ENCODE measurements at regions not wholly inside any gene's neighbourhood (a gene's known extent, or its start where the extent isn't known, plus 50 kb on each side); places are given as distances from the start of the nearest gene placed in this dataset.

DNA sequence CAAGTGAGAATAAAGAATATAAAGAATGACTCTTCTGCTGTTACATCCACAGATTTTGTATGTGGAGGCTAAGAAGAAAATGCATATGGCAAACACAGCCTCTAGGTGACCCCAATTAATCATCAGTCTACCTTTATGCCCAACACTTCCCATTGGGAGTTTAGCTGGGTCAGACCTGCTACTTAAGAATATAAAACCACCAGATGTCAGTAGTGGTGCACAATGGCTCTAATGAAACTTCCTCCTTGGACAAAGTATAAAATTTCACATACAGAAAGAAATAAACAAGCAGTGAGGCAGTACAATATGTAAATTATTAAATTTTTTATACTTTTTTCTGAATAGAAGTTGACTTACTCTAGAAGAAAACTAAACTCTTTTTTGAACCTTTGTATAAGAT, 539.9 kb downstream of the BRINP1 start:
- DNase-seq: no peak

DNA sequence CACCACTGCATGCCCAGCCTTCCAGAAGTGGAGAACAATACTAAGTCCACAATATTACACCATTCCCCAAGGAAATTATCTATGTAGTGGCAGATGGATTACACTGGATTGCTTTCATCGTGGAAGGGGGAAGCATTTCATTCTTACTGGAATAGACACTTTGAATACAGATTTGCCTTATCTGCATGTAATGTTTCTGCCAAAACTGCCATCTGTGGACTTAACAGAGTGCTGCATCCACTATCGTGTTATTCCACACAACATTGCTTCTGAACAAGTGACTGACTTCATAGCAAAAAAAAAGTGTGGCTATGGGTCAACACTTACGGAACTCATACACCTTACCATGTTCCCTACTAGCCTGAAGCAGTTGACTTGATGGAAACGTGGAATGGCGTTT, 536.9 kb downstream of the BRINP1 start:
- no peak for DNase-seq

DNA sequence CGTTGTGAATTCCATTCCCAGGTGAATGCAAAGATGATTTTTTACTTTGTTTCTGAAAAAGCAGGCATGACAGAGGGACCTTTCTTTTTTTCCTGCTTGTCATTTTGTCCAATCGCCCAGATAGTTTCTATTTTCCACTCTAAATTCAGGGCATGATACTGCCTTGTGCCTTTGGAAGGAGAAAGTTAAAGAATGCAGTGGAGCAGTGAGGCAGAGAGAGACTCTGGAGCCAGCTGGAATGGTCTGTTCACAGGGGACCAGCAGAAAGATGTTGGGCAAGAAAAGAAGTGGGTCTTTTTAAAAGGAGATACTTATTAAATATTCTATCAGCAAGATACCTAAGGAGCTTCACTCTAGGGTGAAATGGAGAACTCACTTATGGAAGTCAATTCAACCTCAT, 532.3 kb downstream of the BRINP1 start:
- no peak for DNase-seq

DNA sequence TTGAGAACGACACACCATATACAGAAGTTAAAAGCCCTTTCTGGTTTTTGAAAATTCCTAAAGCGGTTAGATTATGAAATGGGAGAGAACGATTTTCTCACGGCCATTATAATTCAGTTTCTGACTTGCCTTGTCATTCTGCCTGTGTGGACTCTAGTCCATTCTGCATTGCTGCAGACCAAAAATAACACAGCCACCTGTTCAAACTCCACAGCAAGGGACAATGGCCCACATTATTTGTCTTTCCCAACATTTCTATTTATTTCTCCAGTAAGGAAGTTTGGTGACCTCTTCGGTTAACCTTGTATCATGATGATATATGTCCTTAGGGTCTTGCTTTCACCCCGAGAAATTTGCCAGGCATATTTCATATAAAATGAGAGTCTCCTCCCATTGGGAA, 497.7 kb downstream of the BRINP1 start:
- DNase-seq: no peak

DNA sequence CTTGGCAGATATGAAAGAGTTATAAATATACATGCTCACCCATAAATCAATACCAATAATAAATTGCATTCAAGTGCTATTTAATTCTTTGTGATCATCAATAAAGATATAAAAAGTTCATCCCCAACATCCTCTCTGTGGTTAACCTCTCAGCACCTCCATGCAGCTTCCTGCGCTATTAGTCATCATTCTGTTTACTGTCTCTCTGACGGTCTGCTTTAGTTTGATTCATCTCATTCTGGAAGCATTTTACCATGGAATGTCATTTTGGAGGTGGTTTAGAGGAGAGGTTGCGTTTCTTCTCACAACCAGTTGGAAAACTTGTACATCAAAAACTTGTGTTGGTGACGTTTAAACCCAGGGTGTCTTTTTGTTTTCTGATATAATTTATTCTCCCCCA, 486.6 kb downstream of the BRINP1 start:
- no peak for DNase-seq

DNA sequence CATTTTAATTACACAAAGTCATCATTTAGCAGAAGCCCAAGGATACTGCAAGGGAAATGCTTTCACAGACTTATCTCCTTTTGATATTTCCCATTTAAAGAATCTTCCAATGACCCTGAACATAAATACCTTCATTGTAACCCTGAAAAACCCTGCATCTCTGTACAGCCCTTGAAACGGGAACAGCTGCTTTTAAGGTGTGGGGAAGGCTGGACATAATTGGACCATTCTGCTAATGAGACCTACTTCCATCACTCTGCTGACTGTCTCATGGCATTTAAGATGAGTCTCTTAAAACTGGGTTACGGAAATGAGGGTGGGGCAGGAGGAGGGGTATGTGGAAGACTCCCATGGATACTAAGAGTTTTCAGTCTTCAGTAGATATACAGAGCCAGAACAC, 485.8 kb downstream of the BRINP1 start:
- no peak for DNase-seq

DNA sequence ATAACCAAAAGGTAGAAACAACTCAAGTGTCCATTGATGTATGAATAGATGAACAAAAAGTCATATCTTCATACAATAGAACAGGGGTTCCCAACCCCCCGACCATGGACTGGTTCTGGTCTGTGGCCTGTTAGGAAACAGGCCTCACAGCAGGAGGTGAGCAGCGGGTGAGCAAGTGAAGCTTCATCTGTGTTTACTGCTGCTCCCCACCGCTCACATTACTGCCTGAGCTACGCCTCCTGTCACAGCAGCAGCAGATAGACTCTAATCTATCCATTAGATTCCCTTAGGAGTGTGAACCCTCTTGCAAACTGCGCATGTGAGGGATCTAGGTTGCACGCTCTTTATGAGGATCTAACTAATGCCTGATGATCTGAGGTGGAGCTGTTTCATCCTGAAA, 478.0 kb downstream of the BRINP1 start:
- no peak for DNase-seq

DNA sequence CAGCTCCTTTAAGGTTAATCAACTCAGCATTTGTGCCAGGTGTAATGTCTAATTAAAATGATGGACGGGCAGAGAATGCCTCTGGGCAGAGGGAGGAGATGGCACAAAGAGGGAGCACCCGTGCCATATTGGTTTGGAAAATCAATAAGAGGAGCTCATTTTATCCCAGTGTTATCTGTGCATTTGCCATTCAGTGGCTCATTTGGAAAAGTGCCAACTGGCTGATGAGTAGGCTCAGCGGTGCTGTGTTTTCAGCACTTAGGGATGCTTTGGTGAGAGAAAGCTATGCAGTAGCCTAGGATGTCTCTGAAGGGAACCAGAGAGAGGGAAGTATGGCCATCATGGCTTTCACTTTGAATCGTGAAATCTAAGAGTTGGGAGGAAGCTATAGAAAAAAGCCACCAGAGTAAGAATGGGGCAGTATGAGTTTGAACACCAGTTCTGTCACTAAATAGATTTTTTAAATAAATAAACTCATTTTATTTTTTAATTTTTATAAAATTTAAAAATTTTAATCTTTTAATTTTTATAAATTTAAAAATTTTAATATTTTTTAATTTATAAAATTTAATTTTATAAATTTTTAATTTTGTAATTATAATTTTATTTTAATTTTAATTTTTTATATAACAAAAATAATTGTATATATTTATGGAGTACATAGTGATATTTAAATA, 472.8 kb downstream of the BRINP1 start:
- DNase-seq: peak; percentile 7

DNA sequence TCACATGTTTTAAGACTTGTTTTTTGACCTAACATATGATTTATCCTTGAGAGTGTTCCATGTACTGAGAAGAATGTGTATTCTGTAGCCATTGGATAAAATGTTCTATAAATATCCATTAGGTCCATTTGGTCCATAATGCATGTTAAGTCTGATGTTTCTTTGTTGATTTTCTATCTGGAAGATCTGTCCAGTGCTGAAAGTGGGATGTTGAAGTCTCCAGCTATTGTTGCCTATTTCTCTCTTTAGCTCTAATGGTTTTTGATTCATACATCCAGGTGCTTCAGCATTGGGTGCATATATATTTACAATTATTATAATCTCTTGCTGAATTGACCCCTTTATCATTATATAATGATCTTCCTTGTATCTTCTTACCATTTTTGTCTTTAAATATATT, 451.1 kb downstream of the BRINP1 start:
- DNase-seq: no peak

DNA sequence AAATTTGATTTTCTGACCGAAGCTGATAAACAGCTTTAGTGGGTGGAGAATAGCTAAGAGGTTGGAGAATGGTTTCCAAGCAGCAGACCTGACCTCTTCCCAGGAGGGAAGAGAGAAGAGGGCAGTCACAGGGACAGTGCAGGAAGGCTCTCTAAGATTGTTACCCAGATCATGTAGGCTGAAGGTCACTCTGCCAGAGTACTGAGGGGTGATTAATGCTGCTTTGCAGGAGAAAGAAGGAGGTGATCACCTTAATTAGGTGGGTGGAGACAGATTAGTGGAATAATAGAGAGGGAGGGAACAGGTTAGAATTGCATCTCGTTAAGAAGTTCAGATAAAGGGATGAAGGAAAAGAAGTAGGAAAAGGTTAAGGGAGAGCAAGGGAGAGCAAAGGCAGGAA, 440.5 kb downstream of the BRINP1 start:
- DNase-seq: no peak

DNA sequence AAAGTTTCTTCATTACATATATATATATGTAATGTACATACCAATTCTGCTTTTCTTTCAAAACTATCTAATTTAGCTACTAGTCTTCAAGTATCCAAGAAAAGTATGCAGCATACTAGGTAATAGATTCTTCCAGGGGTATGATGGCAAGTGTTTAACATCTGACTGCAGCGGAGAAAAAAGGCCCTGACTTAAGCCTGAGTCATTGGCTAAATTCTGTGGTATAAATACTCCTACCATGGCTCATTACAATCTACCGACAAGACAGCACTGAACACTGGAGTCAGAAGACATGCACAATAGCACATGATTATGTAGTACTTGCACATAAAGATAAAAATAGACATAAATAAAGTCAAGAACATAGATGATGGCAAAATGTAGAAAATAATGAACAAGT, 439.9 kb downstream of the BRINP1 start:
- no peak for DNase-seq

DNA sequence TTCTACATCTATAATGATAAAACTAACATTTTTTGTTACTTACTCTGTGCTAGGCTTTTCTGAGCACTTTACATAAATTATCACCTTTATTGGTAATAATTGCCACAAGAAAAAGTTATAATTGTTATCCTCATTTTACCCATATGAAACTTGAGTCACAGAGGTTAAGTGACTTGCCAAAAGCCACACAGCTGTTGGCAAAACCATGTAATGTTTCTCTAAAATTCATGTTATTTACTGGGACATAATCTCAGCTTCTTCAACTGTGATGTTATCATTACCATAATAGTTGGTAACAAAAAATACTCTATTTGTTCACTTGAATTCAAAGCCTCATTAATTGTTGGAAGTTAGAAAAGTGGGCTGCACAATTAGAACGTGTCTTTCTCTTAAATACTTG, 437.3 kb downstream of the BRINP1 start:
- no peak for DNase-seq

DNA sequence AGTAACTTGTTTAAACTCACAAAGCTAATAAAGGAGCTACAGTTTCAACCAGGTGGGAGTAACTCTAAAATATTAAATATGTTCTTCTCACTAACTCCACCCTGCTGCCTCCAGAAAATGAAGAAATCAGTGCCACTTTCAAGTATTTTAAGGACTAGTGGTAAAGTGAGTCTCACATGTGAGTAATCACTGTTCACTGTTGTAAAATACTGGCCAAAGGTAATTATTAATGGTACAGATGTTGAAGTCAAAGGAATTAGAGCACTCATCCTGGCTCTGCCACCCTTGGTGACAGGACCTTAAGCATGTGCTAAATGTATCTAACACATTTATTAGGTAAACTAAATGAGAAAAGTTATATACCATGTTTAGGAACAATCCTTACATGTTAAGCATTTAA, 430.7 kb downstream of the BRINP1 start:
- no peak for DNase-seq

DNA sequence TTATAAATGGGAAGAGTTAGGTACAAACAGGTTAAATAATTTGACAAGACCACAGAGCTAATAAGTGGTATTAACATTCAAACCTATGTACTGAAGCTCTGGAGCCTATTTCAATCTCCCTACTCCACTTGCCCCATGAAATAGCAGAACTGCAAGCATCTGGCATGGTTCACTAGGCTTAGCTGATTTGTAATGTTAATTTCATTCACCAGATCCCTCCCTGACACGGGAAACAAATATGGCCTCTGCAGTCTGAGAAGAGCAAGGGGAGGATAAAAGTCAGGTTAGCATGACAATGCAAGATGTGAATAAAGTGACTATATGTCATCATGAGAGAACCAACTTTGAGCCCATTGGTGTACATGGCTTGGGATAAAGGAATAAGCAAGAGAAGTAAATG, 428.8 kb downstream of the BRINP1 start:
- DNase-seq: no peak

DNA sequence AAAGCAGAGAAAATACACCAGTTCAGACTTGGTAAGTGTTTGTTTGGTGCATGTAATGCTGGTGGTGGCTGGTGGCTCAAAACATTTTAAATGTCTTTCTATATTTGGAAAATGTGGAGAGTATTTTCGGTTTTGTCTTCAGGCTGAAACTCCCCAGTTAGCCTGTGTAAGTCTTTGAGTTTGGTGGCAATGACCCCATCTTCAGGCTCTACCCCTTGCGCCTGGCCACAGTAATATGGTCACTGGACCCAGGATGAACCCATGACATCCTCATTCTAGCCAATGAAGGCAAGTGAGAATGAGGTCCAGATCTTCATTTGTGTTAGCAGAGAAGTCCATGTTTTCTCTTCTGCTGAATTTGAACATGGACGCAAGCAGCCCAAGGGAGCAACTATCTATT, 422.6 kb downstream of the BRINP1 start:
- no peak for DNase-seq

DNA sequence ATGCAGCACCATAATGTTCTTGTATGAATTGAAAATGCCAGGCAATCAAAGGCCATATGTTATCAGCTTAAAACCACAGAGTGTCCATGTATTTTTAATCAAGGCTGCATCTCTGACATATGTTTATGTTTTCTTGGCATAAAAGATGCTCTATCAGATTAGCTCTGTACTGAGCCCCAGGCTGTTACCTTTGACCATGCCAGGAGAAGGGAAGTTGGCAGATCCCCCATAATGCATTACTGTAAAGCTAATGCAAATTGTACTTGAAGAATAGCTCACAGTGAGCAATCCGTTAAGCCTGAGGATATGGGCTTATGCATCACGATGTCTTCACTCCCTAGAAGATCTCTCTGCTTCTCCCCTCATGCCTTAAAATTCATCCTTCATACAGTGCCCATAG, 414.4 kb downstream of the BRINP1 start:
- DNase-seq: no peak

DNA sequence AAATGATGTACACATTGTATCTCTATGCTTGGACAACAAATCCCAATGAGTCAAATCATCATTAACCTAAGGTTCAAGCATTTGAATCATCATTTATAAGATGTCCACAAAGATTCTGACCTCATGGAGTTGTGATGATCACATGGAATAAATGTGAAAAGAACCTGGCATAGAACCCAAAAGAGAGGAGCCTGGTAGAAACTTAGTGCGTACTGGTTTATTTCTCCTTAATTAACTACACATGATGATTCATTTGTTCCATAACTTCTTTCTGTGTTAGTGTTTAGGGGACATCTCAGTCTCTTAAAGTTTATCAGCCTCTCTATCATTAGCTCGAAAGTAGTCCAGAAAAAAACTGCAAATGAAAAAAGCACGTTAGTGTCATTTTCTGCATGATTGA, 411.6 kb downstream of the BRINP1 start:
- no peak for DNase-seq

DNA sequence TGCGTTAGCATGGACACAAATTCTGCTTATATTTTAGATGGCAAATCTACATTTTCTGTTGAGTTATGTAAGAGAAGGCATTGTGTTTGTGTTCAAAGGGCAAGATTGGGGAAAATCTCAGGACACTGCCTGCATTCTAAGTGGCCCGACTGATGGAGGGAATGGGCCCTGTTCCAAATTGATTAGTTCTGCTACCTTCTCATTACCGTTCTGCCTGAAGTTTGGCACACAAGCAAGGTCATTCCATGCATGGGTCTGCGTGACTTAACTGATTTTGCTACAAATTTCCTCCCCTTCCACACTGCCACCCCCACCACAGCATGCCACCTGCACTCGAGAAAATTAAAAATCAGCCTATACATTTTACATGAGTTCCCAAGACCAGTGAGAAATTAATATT, 409.9 kb downstream of the BRINP1 start:
- DNase-seq: no peak

DNA sequence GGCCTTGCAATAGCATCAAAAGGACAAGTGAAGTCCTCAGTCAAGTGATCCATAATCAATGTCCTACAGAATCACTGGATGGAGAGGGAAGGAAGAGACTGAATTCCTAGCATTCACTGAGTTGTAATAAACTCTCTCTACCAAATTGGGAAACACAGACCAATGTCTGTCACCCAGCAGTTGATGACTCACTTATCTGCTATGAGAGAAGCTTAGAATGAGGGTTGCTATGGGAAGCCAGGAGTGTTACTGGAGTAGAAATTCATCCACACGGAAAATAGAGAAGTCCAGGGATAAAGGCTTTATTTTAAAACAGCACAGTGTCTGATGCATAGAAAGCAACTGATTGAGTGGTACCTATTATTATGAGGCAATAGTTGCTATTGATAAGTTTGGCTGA, 407.4 kb downstream of the BRINP1 start:
- DNase-seq: no peak

DNA sequence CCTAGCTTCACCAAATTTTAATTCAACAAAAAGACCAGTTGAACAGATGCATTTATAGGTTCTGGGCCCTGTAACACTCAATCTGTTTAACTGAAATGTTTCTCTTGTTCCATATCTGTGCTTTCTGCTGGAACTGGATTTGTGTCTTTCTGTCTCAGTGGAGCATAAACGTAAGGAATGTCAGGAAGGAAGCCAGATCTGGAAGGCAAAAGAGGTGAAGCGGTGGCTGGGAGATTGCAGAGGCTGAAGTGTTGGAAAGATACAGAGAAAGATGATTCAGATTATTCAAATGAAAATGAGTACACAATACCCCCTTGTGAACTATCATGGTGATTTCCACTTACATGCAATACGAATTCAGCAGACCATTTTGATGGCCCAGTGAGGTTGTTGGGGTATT, 406.8 kb downstream of the BRINP1 start:
- DNase-seq: no peak

DNA sequence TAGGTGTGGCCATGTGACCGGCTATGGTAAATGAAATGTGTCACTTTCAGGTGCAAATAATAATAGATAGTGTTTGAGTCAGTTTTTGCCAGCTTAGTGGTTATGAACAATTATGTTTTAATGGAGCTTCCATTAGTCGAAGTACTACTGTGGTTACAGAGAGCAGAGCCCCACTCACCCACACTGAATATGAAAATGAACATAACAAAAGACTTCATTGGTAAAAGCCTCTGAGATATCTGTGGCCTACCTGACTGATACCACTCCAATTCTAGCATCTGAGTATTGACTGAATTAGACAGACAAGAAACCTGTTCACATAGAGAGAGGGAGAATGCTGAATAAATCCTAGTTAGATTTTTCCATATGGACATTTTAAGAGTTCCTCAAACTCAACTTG, 405.6 kb downstream of the BRINP1 start:
- DNase-seq: no peak

DNA sequence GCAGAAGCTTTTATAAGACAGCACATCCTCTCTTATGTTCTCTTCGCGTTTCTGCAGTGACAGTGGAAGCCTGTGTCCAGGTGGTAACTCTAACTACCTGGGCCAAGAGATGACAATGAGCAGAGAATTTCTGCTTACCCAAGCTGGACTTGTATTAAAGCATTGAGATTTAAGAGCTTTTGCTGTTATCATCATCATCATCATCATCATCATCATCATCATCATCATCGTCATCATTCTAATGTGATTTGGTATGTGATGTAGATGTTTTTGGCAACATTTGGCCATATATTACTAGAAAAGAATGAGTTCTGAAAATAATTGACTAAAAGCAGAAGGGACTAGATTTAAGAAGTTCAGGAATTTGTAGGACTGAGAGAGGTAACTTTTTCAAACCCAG, 401.3 kb downstream of the BRINP1 start:
- DNase-seq: no peak

DNA sequence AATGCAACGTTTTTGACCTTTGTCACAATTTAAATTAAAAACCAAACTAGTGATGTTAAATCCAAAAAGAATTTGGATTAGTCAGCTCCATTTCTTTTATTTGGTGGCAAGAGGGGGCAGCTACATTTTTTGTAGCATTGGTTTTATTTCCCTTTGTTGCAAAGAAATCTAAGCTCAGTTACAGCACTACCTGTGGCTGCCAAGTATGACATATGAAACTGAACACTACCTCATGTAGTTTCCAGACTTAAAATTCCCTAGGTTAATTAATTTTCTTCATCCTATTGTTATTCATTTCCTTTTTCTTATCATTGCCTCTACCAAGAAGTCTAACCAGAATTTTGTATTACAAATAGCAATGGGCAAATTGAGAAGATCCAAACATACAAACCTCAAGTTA, 393.5 kb downstream of the BRINP1 start:
- DNase-seq: no peak

DNA sequence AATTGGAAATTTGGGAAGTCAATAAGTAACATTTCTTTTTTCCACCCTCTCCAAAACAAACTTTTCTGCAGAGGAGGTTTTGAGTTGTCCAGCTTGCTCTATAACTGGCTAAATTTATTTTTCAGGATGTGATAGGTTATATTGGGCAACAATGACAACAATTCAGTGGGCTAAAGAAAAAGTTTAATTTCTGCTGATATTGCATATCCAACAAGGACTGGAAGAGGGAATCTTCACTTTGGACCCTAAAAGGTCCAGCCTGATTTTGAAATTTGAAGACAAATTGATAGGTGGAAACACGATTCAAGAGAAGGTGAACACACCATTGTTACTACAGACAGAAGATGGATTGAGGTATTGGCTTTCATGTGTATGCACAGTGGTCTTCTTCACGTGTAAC, 393.1 kb downstream of the BRINP1 start:
- DNase-seq: no peak

DNA sequence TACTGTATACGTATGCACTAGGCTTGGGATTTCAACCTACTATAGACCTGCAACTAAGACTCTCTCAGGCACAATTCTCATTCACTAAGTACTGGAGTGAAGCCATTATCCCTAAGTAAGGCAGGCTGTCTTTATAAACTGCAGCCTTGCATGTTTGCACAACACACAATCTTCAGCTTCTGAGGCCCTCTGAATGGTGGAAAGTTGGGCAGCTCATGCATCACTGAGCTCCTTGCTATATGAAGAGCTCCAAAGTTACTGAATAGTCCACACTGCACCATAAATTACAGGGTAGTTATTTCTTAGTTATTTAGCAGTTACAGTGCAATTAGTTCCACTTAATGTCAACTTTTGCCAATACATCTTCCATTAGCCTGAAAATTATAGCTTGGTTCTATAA, 384.6 kb downstream of the BRINP1 start:
- peak; percentile 92 for DNase-seq

DNA sequence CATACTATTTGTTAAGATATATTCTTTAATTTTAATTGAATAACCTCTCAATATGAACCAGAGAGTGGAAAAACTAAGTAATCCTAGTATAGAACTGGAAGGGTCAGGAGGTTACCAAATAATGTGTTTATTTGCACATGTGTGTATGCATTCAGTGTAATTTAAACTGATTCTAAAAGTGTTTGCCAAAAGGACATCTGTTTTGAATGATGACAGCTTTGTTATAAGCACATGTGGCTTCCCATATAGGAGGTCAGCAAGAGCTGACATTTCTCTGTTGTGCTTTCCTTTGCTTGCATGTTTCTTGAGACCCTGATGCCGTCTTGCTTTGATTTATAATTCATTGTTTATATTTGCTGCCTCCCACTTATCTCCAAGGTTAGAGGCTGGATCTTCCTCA, 383.4 kb downstream of the BRINP1 start:
- DNase-seq: no peak

Measured in NCI-H1417 treated with DMSO at 0.1 percent for 48 hours (cell line).